SK-N-SH (cell line): ENCODE measurements at regions not wholly inside any gene's neighbourhood (a gene's known extent, or its start where the extent isn't known, plus 50 kb on each side); places are given as distances from the start of the nearest gene placed in this dataset.

Experiments used
- CTCF ChIA-PET: fragments of 300-600, 350-600 bp; formaldehyde crosslinking; extraction: SDS; loops from one replicate; lab custom pipeline; 2021; lab: Yijun Ruan, JAX
- POLR2A ChIA-PET: fragments of 350-600 bp; sonication (Branson Sonifier 250); formaldehyde crosslinking; extraction: SDS; loops from one replicate; lab custom pipeline; 2020; ENCODE audit warnings: antibody characterized with exemption, inconsistent platforms; lab: Yijun Ruan, JAX
- DNase-seq: peaks from one replicate; pipeline ENCODE4 v3.0.0; 2012
- H2AFZ ChIP-seq: fragments of 200-600 bp; sonication (generic); 2 replicates; pipeline ENCODE4 v1.8.1; 2016; ENCODE audit warnings: antibody characterized with exemption, mild to moderate bottlenecking, low read depth
- H3F3A ChIP-seq: fragments of 200-600 bp; sonication (generic); replicated peaks from 2 replicates; pipeline ENCODE3; 2016; ENCODE audit warnings: antibody characterized with exemption, mild to moderate bottlenecking; ENCODE audit not compliant: insufficient read depth
- H3K27ac ChIP-seq, 2 experiments: fragments of 200-500 bp in 1 of 2; fragments of 200-600 bp in 1 of 2; sonication (Bioruptor generic) in 1 of 2; sonication (generic), shearing (Covaris generic) in 1 of 2; 2 replicates each; pipeline versions ENCODE4 v1.5.1 to v1.6.1; 2014 to 2016; ENCODE audit warnings: low read depth in 2 of 2, inconsistent platforms in 1 of 2, low read length in 1 of 2, mild to moderate bottlenecking in 1 of 2, mixed read lengths in 1 of 2
- H3K27me3 ChIP-seq: fragments of 200-600 bp; sonication (generic), shearing (Covaris generic); 2 replicates; pipeline ENCODE4 v1.6.1; 2016; ENCODE audit warnings: mixed run types; ENCODE audit not compliant: insufficient read depth
- H3K36me3 ChIP-seq, 2 experiments: fragments of 200-500 bp in 1 of 2; fragments of 200-600 bp in 1 of 2; sonication (Bioruptor generic) in 1 of 2; sonication (generic) in 1 of 2; replicated peaks in 1 of 2; 2 replicates each; pipeline versions ENCODE3 to v1.5.1; 2014 to 2016; ENCODE audit warnings: low read length in 1 of 2, mild to moderate bottlenecking in 1 of 2; ENCODE audit not compliant: insufficient read depth in 2 of 2, control insufficient read depth in 1 of 2
- H3K4me1 ChIP-seq, 2 experiments: fragments of 200-500 bp in 1 of 2; fragments of 200-600 bp in 1 of 2; sonication (Bioruptor generic) in 1 of 2; sonication (generic), shearing (Covaris generic) in 1 of 2; 2 replicates each; pipeline versions ENCODE4 v1.5.1 to v1.6.1; 2014 to 2016; ENCODE audit warnings: low read depth in 1 of 2, low read length in 1 of 2, mixed run types in 1 of 2; ENCODE audit not compliant: insufficient read depth in 2 of 2, control insufficient read depth in 1 of 2
- H3K4me2 ChIP-seq: fragments of 200-600 bp; sonication (generic), shearing (Covaris generic); 2 replicates; pipeline ENCODE4 v1.6.1; 2017; ENCODE audit warnings: mixed run types
- H3K4me3 ChIP-seq, 2 experiments: fragments of 200-500 bp in 1 of 2; fragments of 200-600 bp in 1 of 2; sonication (Bioruptor generic) in 1 of 2; sonication (generic), shearing (Covaris generic) in 1 of 2; 2 replicates each; pipeline versions ENCODE4 v1.5.1 to v1.8.1; 2014 to 2016; ENCODE audit warnings: low read depth in 2 of 2, inconsistent platforms in 1 of 2, low read length in 1 of 2, mild to moderate bottlenecking in 1 of 2, mixed read lengths in 1 of 2, moderate library complexity in 1 of 2
- H3K79me2 ChIP-seq: fragments of 200-600 bp; sonication (generic); 2 replicates; pipeline ENCODE4 v1.8.1; 2017; ENCODE audit warnings: mild to moderate bottlenecking; ENCODE audit not compliant: insufficient read depth
- H3K9ac ChIP-seq: fragments of 200-600 bp; sonication (generic); 2 replicates; pipeline ENCODE4 v1.6.1; 2017; ENCODE audit warnings: mixed run types
- H3K9me2 ChIP-seq: fragments of 200-600 bp; sonication (generic); 2 replicates; pipeline ENCODE4 v1.6.1; 2017; ENCODE audit warnings: mixed run types
- H3K9me3 ChIP-seq: fragments of 200-600 bp; sonication (generic); 2 replicates; pipeline ENCODE4 v1.6.1; 2017; ENCODE audit warnings: mixed run types, mild to moderate bottlenecking, moderate library complexity
- H4K20me1 ChIP-seq: fragments of 200-600 bp; sonication (generic); 2 replicates; pipeline ENCODE4 v1.6.1; 2017; ENCODE audit warnings: mild to moderate bottlenecking, mixed run types; ENCODE audit not compliant: insufficient read depth
- CHD2 ChIP-seq: fragments of 150-350 bp; IDR thresholded peaks from 2 replicates; pipeline ENCODE4 v1.6.1; 2018; ENCODE audit warnings: low read length; ENCODE audit not compliant: partially characterized antibody
- ELF1 ChIP-seq: IDR thresholded peaks from 2 replicates; pipeline ENCODE4 v1.4.0; 2012
- EP300 ChIP-seq, 2 experiments: IDR thresholded peaks; 2 replicates each; pipeline versions ENCODE4 v1.4.0 to v1.6.1; 2012; ENCODE audit warnings: borderline replicate concordance in 1 of 2, low read depth in 1 of 2, low read length in 1 of 2
- FOSL2 ChIP-seq: IDR thresholded peaks from 2 replicates; pipeline ENCODE4 v1.4.0; 2012; ENCODE audit warnings: low read depth, mild to moderate bottlenecking, moderate library complexity, borderline replicate concordance
- FOXJ3 ChIP-seq: sonication (generic); formaldehyde crosslinking; IDR thresholded peaks from 2 replicates; pipeline ENCODE4 v1.5.1; 2020; ENCODE audit warnings: mild to moderate bottlenecking, missing genetic modification reagents
- IRF3 ChIP-seq: fragments of 150-350 bp; IDR thresholded peaks from 2 replicates; pipeline ENCODE4 v1.6.1; 2016; ENCODE audit warnings: mild to moderate bottlenecking, low read depth, low read length
- NFIC ChIP-seq: IDR thresholded peaks from 2 replicates; pipeline ENCODE4 v1.4.0; 2012; ENCODE audit warnings: borderline replicate concordance
- NRF1 ChIP-seq: IDR thresholded peaks from 2 replicates; pipeline ENCODE4 v1.6.1; 2012; ENCODE audit warnings: low read depth, mild to moderate bottlenecking, low read length
- POLR2AphosphoS5 ChIP-seq: IDR thresholded peaks from 2 replicates; pipeline ENCODE4 v1.6.1; 2012; ENCODE audit warnings: low read depth, low read length
- RCOR1 ChIP-seq: fragments of 150-350 bp; IDR thresholded peaks from 2 replicates; pipeline ENCODE4 v1.6.1; 2017; ENCODE audit warnings: antibody characterized with exemption, low read length
- RFX5 ChIP-seq: IDR thresholded peaks from 2 replicates; pipeline ENCODE4 v1.6.1; 2012; ENCODE audit warnings: mild to moderate bottlenecking, improper control_type of control experiment, low read length
- SIN3A ChIP-seq: IDR thresholded peaks from 2 replicates; pipeline ENCODE4 v1.6.1; 2012; ENCODE audit warnings: low read depth, mild to moderate bottlenecking, low read length, moderate library complexity, borderline replicate concordance
- SMC3 ChIP-seq: IDR thresholded peaks from 2 replicates; pipeline ENCODE4 v1.6.1; 2012; ENCODE audit warnings: low read depth, low read length, improper control_type of control experiment
- TAF1 ChIP-seq: IDR thresholded peaks from 2 replicates; pipeline ENCODE4 v1.6.1; 2012; ENCODE audit warnings: low read depth, mild to moderate bottlenecking, low read length, moderate library complexity, borderline replicate concordance
- TCF12 ChIP-seq: IDR thresholded peaks from 2 replicates; pipeline ENCODE4 v1.4.0; 2012
- TEAD4 ChIP-seq: IDR thresholded peaks from 2 replicates; pipeline ENCODE4 v1.4.0; 2012; ENCODE audit warnings: mild to moderate bottlenecking, borderline replicate concordance; ENCODE audit not compliant: insufficient read depth
- USF1 ChIP-seq: IDR thresholded peaks from 2 replicates; pipeline ENCODE4 v1.4.0; 2012; ENCODE audit warnings: low read depth, borderline replicate concordance
- YY1 ChIP-seq: IDR thresholded peaks from 2 replicates; pipeline ENCODE4 v1.4.0; 2012; ENCODE audit warnings: low read depth, mild to moderate bottlenecking
- WGBS: methylation state at CpG from one replicate; pipeline ENCODE4 v1.1.6; 2017; ENCODE audit warnings: low lambda C conversion rate; 5-methylcytosine and 5-hydroxymethylcytosine counted together
- TF ChIP-seq, protein P1 (sequence below): fragments of 200-600 bp; sonication (generic); IDR thresholded peaks from 2 replicates; pipeline ENCODE4 v1.6.1; 2017; ENCODE audit warnings: antibody characterized with exemption, mild to moderate bottlenecking, moderate library complexity

DNA sequence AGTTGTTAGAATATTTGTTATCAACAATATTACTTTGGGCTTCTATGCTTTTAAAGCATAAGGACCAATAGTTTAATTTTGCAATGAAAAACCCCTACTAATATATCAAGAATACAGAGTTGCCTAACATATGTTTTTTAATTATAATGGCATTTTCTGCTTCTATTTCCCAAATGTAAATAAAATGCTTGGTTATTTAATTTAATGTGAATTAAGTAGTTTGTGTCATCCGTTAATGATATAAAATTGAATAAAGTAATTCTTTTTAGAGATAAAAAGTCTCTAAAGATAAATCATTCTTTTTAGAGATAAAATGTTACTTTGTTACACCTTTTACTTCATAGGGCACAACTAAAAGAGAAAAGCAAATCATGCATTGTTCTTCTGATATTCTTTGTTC, 583.7 kb upstream of the ADGRL2 start:
- H3F3A ChIP-seq = no peaks in the 10 kb centered on the region
- no peaks in the 10 kb centered on the region for H3K9me3 ChIP-seq
- no peaks in the 10 kb centered on the region for H3K27me3 ChIP-seq
- no peak overlapping the region for H3K4me3 ChIP-seq
- H3K9me2 ChIP-seq = no peaks in the 10 kb centered on the region
- no peaks in the 10 kb centered on the region for H3K36me3 ChIP-seq
- no peak for DNase-seq
- no peak overlapping the region for H2AFZ ChIP-seq
- no peaks in the 10 kb centered on the region for H3K79me2 ChIP-seq
- TF ChIP-seq TCF12 = no peak
- TF ChIP-seq TAF1 = no peak
- no peak for TF ChIP-seq SMC3
- no peak for TF ChIP-seq NFIC
- TF ChIP-seq SIN3A = no peak
- no peak for TF ChIP-seq POLR2AphosphoS5
- TF ChIP-seq YY1 = no peak
- TF ChIP-seq RCOR1 = no peak
- no peak for TF ChIP-seq USF1
- CTCF ChIA-PET = no interaction called here
- no peak overlapping the region; a peak in 1 of 4 replicates for H3K27ac ChIP-seq
- no peak overlapping the region for H3K4me2 ChIP-seq
- H3K9ac ChIP-seq = no peak overlapping the region
- WGBS = 84% methylated on average over 1 of the region's 1 CpG
- POLR2A ChIA-PET = no interaction called here
- peaks cover 2 to 4% of the 10 kb centered on the region in 2 experiments; a peak in 3 of 4 replicates for H3K4me1 ChIP-seq
- no peaks in the 10 kb centered on the region for H4K20me1 ChIP-seq

- H3K9ac ChIP-seq = no peak overlapping the region
- no peaks in the 10 kb centered on the region for H3K79me2 ChIP-seq
- CTCF ChIA-PET = no interaction called here
- no peak overlapping the region for H3K4me2 ChIP-seq
- peaks cover 2 to 4% of the 10 kb centered on the region in 2 experiments; a peak in 3 of 4 replicates for H3K4me1 ChIP-seq
- H3K9me2 ChIP-seq = no peaks in the 10 kb centered on the region
- TF ChIP-seq RFX5 (no peak), FOSL2 (no peak), NRF1 (no peak), CHD2 (no peak), TEAD4 (no peak), ELF1 (no peak), NFIC (no peak), YY1 (no peak), EP300 (IDR thresholded peaks at IDR 0.05; ENCODE audit: borderline replicate concordance in 1 of 2, low read depth in 1 of 2, low read length in 1 of 2) (no peak), FOXJ3 (CRISPR knock-in tag) (no peak), SIN3A (no peak), IRF3 (no peak), POLR2AphosphoS5 (no peak)
- TF ChIP-seq, protein P1, sequence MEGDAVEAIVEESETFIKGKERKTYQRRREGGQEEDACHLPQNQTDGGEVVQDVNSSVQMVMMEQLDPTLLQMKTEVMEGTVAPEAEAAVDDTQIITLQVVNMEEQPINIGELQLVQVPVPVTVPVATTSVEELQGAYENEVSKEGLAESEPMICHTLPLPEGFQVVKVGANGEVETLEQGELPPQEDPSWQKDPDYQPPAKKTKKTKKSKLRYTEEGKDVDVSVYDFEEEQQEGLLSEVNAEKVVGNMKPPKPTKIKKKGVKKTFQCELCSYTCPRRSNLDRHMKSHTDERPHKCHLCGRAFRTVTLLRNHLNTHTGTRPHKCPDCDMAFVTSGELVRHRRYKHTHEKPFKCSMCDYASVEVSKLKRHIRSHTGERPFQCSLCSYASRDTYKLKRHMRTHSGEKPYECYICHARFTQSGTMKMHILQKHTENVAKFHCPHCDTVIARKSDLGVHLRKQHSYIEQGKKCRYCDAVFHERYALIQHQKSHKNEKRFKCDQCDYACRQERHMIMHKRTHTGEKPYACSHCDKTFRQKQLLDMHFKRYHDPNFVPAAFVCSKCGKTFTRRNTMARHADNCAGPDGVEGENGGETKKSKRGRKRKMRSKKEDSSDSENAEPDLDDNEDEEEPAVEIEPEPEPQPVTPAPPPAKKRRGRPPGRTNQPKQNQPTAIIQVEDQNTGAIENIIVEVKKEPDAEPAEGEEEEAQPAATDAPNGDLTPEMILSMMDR = no peak
- H3K27me3 ChIP-seq = no peaks in the 10 kb centered on the region
- H2AFZ ChIP-seq = no peak overlapping the region
- no peak overlapping the region for H3K4me3 ChIP-seq
- POLR2A ChIA-PET = no interaction called here
- no peaks in the 10 kb centered on the region for H3F3A ChIP-seq
- no peaks in the 10 kb centered on the region for H4K20me1 ChIP-seq
- no peaks in the 10 kb centered on the region for H3K9me3 ChIP-seq
- H3K36me3 ChIP-seq = no peaks in the 10 kb centered on the region
- DNase-seq = no peak
- no peak overlapping the region for H3K27ac ChIP-seq
- WGBS = 92% methylated on average over 7 of the region's 7 CpGs
These were observed 587.5 kb upstream of the ADGRL2 start for GRCh38 chr1:81213279-81213678.
